ENCODE measurements at regions not wholly inside any gene's neighbourhood (a gene's known extent, or its start where the extent isn't known, plus 50 kb on each side); places are given as distances from the start of the nearest gene placed in this dataset.

GRCh38 chr17:70241071-70241470 lies 71.7 kb downstream of the KCNJ2 start:
- TF ChIP-seq, protein P1, sequence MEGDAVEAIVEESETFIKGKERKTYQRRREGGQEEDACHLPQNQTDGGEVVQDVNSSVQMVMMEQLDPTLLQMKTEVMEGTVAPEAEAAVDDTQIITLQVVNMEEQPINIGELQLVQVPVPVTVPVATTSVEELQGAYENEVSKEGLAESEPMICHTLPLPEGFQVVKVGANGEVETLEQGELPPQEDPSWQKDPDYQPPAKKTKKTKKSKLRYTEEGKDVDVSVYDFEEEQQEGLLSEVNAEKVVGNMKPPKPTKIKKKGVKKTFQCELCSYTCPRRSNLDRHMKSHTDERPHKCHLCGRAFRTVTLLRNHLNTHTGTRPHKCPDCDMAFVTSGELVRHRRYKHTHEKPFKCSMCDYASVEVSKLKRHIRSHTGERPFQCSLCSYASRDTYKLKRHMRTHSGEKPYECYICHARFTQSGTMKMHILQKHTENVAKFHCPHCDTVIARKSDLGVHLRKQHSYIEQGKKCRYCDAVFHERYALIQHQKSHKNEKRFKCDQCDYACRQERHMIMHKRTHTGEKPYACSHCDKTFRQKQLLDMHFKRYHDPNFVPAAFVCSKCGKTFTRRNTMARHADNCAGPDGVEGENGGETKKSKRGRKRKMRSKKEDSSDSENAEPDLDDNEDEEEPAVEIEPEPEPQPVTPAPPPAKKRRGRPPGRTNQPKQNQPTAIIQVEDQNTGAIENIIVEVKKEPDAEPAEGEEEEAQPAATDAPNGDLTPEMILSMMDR (IDR thresholded peaks at IDR 0.05; ENCODE audit: extremely low read depth in 1 of 2, insufficient read depth in 1 of 2, low read depth in 1 of 2, low read length in 2 of 2) = no peak
- no peak for TF ChIP-seq POLR2A (IDR thresholded peaks at IDR 0.05; ENCODE audit: low read depth, low read length)
- no peak for TF ChIP-seq POLR2AphosphoS5 (IDR thresholded peaks at IDR 0.05; ENCODE audit: insufficient read depth, low read depth, low read length)
- TF ChIP-seq EZH2 (IDR thresholded peaks at IDR 0.05; ENCODE audit: borderline replicate concordance, low read depth, low read length, severe bottlenecking) = no peak
- TF ChIP-seq JUN (IDR thresholded peaks at IDR 0.05; ENCODE audit: borderline replicate concordance, insufficient read depth, insufficient read length, low read depth) = no peak
- TF ChIP-seq FOS (IDR thresholded peaks at IDR 0.05; ENCODE audit: borderline replicate concordance, insufficient read depth, low read length) = no peak

All from endothelial cell of umbilical vein (primary cell).